ENCODE measurements at regions not wholly inside any gene's neighbourhood (a gene's known extent, or its start where the extent isn't known, plus 50 kb on each side); places are given as distances from the start of the nearest gene placed in this dataset.

GRCh38 chr2:95709831-95710230 is 118.0 kb downstream of the TRIM43 start:
- TF ChIP-seq CTCF (conservative IDR thresholded peaks at IDR 0.05; ENCODE audit: low read depth, low read length) (no peak), EZH2 (IDR thresholded peaks at IDR 0.05; ENCODE audit: borderline replicate concordance, low read depth, low read length, poor library complexity, severe bottlenecking) (no peak)

All from A673 (cell line).